OCI-LY7 (cell line): ENCODE measurements at regions not wholly inside any gene's neighbourhood (a gene's known extent, or its start where the extent isn't known, plus 50 kb on each side); places are given as distances from the start of the nearest gene placed in this dataset.

Experiments
- BruUV-seq: library from RNA; stranded (reverse); fragments of 400-500 nt; replicated peaks from 2 replicates; lab custom pipeline; 2021; lab: Mats Ljungman, UMichigan
- CTCF ChIA-PET: fragments of 300-600 bp; sonication (Branson Sonifier 250); formaldehyde crosslinking; loops from one replicate; lab custom pipeline; 2022; ENCODE audit warnings: antibody characterized with exemption; ENCODE audit not compliant: unreplicated experiment; lab: Charles Lee
- POLR2A ChIA-PET: fragments of 300-600 bp; sonication (Branson Sonifier 250); formaldehyde crosslinking; loops from one replicate; lab custom pipeline; 2022; ENCODE audit warnings: antibody characterized with exemption; lab: Charles Lee
- DNase-seq: peaks from one replicate; pipeline ENCODE4 v3.0.0-alpha.2; 2015; ENCODE audit warnings: low spot score
- H2AFZ ChIP-seq: fragments of 200-600 bp; sonication (generic), shearing (Covaris generic); 2 replicates; pipeline ENCODE4 v1.6.1; 2014; ENCODE audit warnings: mild to moderate bottlenecking, antibody characterized with exemption, low read length, moderate library complexity
- H3K27ac ChIP-seq: fragments of 200-600 bp; sonication (generic); 2 replicates; pipeline ENCODE4 v1.5.1; 2014; ENCODE audit warnings: mixed run types, low read depth, mild to moderate bottlenecking, moderate library complexity, low read length, inconsistent platforms; ENCODE audit not compliant: poor library complexity, severe bottlenecking
- H3K36me3 ChIP-seq: fragments of 200-600 bp; sonication (generic); 2 replicates; pipeline ENCODE4 v1.6.1; 2014; ENCODE audit warnings: mild to moderate bottlenecking, antibody characterized with exemption, low read length, moderate library complexity, mixed read lengths; ENCODE audit not compliant: insufficient read depth
- H3K4me1 ChIP-seq: fragments of 200-600 bp; sonication (generic); 2 replicates; pipeline ENCODE4 v1.5.1; 2014; ENCODE audit warnings: mild to moderate bottlenecking, low read length; ENCODE audit not compliant: insufficient read depth, poor library complexity, severe bottlenecking
- H3K4me2 ChIP-seq: fragments of 200-600 bp; sonication (generic); 2 replicates; pipeline ENCODE4 v1.6.1; 2014; ENCODE audit warnings: mild to moderate bottlenecking, low read length
- H3K4me3 ChIP-seq: fragments of 200-600 bp; sonication (generic); 2 replicates; pipeline ENCODE4 v1.5.1; 2014; ENCODE audit warnings: mild to moderate bottlenecking, low read depth, low read length; ENCODE audit not compliant: poor library complexity, severe bottlenecking
- H3K79me2 ChIP-seq: fragments of 200-600 bp; sonication (generic); 2 replicates; pipeline ENCODE4 v1.6.1; 2016; ENCODE audit warnings: low read depth, mild to moderate bottlenecking, low read length, moderate library complexity, mixed read lengths; ENCODE audit not compliant: insufficient read depth
- H3K9me2 ChIP-seq: fragments of 200-600 bp; sonication (generic); 2 replicates; pipeline ENCODE4 v1.6.1; 2016; ENCODE audit warnings: mild to moderate bottlenecking, low read length, mixed read lengths; ENCODE audit not compliant: insufficient read depth
- H3K9me3 ChIP-seq: fragments of 200-600 bp; sonication (generic); 2 replicates; pipeline ENCODE4 v1.6.1; 2014; ENCODE audit warnings: mild to moderate bottlenecking, mixed run types, low read length, mixed read lengths
- H4K20me1 ChIP-seq: fragments of 200-600 bp; sonication (generic); 2 replicates; pipeline ENCODE4 v1.6.1; 2014; ENCODE audit warnings: mild to moderate bottlenecking, antibody characterized with exemption, low read length, moderate library complexity, mixed read lengths; ENCODE audit not compliant: insufficient read depth
- CTCF ChIP-seq: fragments of 200-600 bp; sonication (generic); conservative IDR thresholded peaks from 2 replicates; pipeline ENCODE4 v1.5.1; 2014; ENCODE audit warnings: mild to moderate bottlenecking, antibody characterized with exemption, low read length, moderate library complexity, mixed read lengths
- EZH2phosphoT487 ChIP-seq: fragments of 200-600 bp; sonication (generic); IDR thresholded peaks from 2 replicates; pipeline ENCODE4 v1.6.1; 2018; ENCODE audit warnings: low read depth, borderline replicate concordance, mild to moderate bottlenecking, mixed run types, antibody characterized with exemption, low read length, moderate library complexity, mixed read lengths
- intact Hi-C: fragments of 100-400 bp; cut with micrococcal nuclease; formaldehyde crosslinking; loops from one replicate; pipeline ENCODE4 v1.10.0; 2022; ENCODE audit not compliant: unreplicated experiment

GRCh38 chr18:71209944-71210343 lies 921.1 kb downstream of the SOCS6 start:
- no peak overlapping the region for H3K4me3 ChIP-seq
- no peak overlapping the region for H3K4me2 ChIP-seq
- POLR2A ChIA-PET = no interaction called here
- BruUV-seq = no TSS peak
- H2AFZ ChIP-seq = no peak overlapping the region
- H3K9me2 ChIP-seq = no peaks in the 10 kb centered on the region
- no peaks in the 10 kb centered on the region for H3K79me2 ChIP-seq
- H4K20me1 ChIP-seq = no peaks in the 10 kb centered on the region
- no peaks in the 10 kb centered on the region for H3K4me1 ChIP-seq
- no peaks in the 10 kb centered on the region for H3K36me3 ChIP-seq
- CTCF ChIA-PET = no interaction called here
- no peak for DNase-seq
- intact Hi-C loops = no loop called here
- H3K27ac ChIP-seq = no peak overlapping the region
- H3K9me3 ChIP-seq = no peaks in the 10 kb centered on the region
- TF ChIP-seq CTCF (no peak), EZH2phosphoT487 (no peak)

GRCh38 chr18:71194438-71194837 lies 905.6 kb downstream of the SOCS6 start:
- Histone ChIP-seq H3K9me3 (no peaks in the 10 kb centered on the region), H4K20me1 (no peaks in the 10 kb centered on the region), H3K4me3 (no peak overlapping the region), H3K4me2 (no peak overlapping the region), H2AFZ (no peak overlapping the region), H3K27ac (no peak overlapping the region), H3K36me3 (no peaks in the 10 kb centered on the region), H3K9me2 (no peaks in the 10 kb centered on the region), H3K4me1 (no peaks in the 10 kb centered on the region), H3K79me2 (no peaks in the 10 kb centered on the region)
- POLR2A ChIA-PET = interaction anchor here (0.7 kb wide), 1 partner anchor 55 kb away, joined by 3 read pairs; no protein-coding TSS in a partner anchor
- TF ChIP-seq EZH2phosphoT487 (no peak), CTCF (no peak)
- intact Hi-C loops = no loop called here
- BruUV-seq = no TSS peak
- DNase-seq = no peak
- CTCF ChIA-PET = no interaction called here

- no peaks in the 10 kb centered on the region for H3K9me2 ChIP-seq
- TF ChIP-seq CTCF (no peak), EZH2phosphoT487 (no peak)
- H3K4me3 ChIP-seq = no peak overlapping the region
- ChIA-PET POLR2A (no interaction called here), CTCF (no interaction called here)
- no peak overlapping the region for H3K4me2 ChIP-seq
- DNase-seq = no peak
- no peaks in the 10 kb centered on the region for H3K79me2 ChIP-seq
- BruUV-seq = no TSS peak
- H3K27ac ChIP-seq = no peak overlapping the region
- intact Hi-C loops = no loop called here
- H3K36me3 ChIP-seq = no peaks in the 10 kb centered on the region
- H2AFZ ChIP-seq = no peak overlapping the region
- H4K20me1 ChIP-seq = no peaks in the 10 kb centered on the region
- H3K9me3 ChIP-seq = no peaks in the 10 kb centered on the region
- no peaks in the 10 kb centered on the region for H3K4me1 ChIP-seq
Observed at GRCh38 chr18:71189581-71189980, 900.7 kb downstream of the SOCS6 start.
